OCI-LY1 (cell line): ENCODE measurements at regions not wholly inside any gene's neighbourhood (a gene's known extent, or its start where the extent isn't known, plus 50 kb on each side); places are given as distances from the start of the nearest gene placed in this dataset.

Source experiments
- H2AFZ ChIP-seq: fragments of 200-600 bp; sonication (generic), shearing (Covaris generic); 2 replicates; pipeline ENCODE4 v1.6.0; 2014; ENCODE audit warnings: antibody characterized with exemption, mild to moderate bottlenecking, low read length
- H3F3A ChIP-seq: fragments of 200-600 bp; sonication (generic), shearing (Covaris generic); 2 replicates; pipeline ENCODE4 v1.6.0; 2014; ENCODE audit warnings: mild to moderate bottlenecking, antibody characterized with exemption, low read length, moderate library complexity; ENCODE audit not compliant: insufficient read depth
- H3K27ac ChIP-seq: fragments of 200-600 bp; sonication (generic); 2 replicates; pipeline ENCODE4 v1.5.1; 2014; ENCODE audit warnings: low read length, mixed run types, mild to moderate bottlenecking, low read depth; ENCODE audit not compliant: poor library complexity, severe bottlenecking
- H3K27me3 ChIP-seq: fragments of 200-600 bp; sonication (generic); 2 replicates; pipeline ENCODE4 v1.6.0; 2014; ENCODE audit warnings: antibody characterized with exemption, mild to moderate bottlenecking, low read length, moderate library complexity; ENCODE audit not compliant: insufficient read depth
- H3K36me3 ChIP-seq: fragments of 200-600 bp; sonication (generic); 2 replicates; pipeline ENCODE4 v1.6.1; 2014; ENCODE audit warnings: mild to moderate bottlenecking, antibody characterized with exemption, low read length, moderate library complexity, mixed read lengths; ENCODE audit not compliant: insufficient read depth
- H3K4me1 ChIP-seq: fragments of 200-600 bp; sonication (generic); 2 replicates; pipeline ENCODE4 v1.5.1; 2014; ENCODE audit warnings: mild to moderate bottlenecking, low read length, moderate library complexity; ENCODE audit not compliant: insufficient read depth, severe bottlenecking
- H3K4me2 ChIP-seq: fragments of 200-600 bp; sonication (generic), shearing (Covaris generic); 2 replicates; pipeline ENCODE4 v1.6.1; 2014; ENCODE audit warnings: low read length
- H3K4me3 ChIP-seq: fragments of 200-600 bp; sonication (generic); 2 replicates; pipeline ENCODE4 v1.5.1; 2014; ENCODE audit warnings: low read length, low read depth, mild to moderate bottlenecking, mixed read lengths; ENCODE audit not compliant: poor library complexity, severe bottlenecking
- H3K79me2 ChIP-seq: fragments of 200-600 bp; shearing (Covaris generic); 2 replicates; pipeline ENCODE4 v1.6.1; 2016; ENCODE audit warnings: mixed run types, low read length, mixed read lengths; ENCODE audit not compliant: insufficient read depth
- H3K9ac ChIP-seq: fragments of 200-600 bp; sonication (generic), shearing (Covaris generic); 2 replicates; pipeline ENCODE4 v1.6.1; 2014; ENCODE audit warnings: mild to moderate bottlenecking, low read length, mixed read lengths
- H3K9me2 ChIP-seq: fragments of 200-600 bp; sonication (generic), shearing (Covaris generic); 2 replicates; pipeline ENCODE4 v1.6.1; 2014; ENCODE audit warnings: low read depth, mild to moderate bottlenecking, low read length, mixed read lengths
- H3K9me3 ChIP-seq: fragments of 200-600 bp; shearing (Covaris generic); 2 replicates; pipeline ENCODE4 v1.6.1; 2014; ENCODE audit warnings: low read length, mixed read lengths
- H4K20me1 ChIP-seq: fragments of 200-600 bp; sonication (generic), shearing (Covaris generic); 2 replicates; pipeline ENCODE4 v1.6.0; 2016; ENCODE audit warnings: mild to moderate bottlenecking, low read length; ENCODE audit not compliant: insufficient read depth
- CTCF ChIP-seq: fragments of 200-600 bp; sonication (generic), shearing (Covaris generic); IDR thresholded peaks from 2 replicates; pipeline ENCODE4 v1.5.1; 2017; ENCODE audit warnings: mild to moderate bottlenecking, antibody characterized with exemption, low read length, moderate library complexity, mixed read lengths
- EZH2 ChIP-seq: fragments of 200-600 bp; sonication (generic), shearing (Covaris generic); IDR thresholded peaks from 2 replicates; pipeline ENCODE4 v1.8.0; 2017; ENCODE audit warnings: borderline replicate concordance, mixed run types, mild to moderate bottlenecking, antibody characterized with exemption, low read length, moderate library complexity, mixed read lengths

GRCh38 chr4:42345962-42346544 lies 51.2 kb upstream of the SHISA3 start:
- no peaks in the 10 kb centered on the region for H3K79me2 ChIP-seq
- no peaks in the 10 kb centered on the region for H3K36me3 ChIP-seq
- TF ChIP-seq CTCF (no peak), EZH2 (no peak)
- H3K27me3 ChIP-seq, result no peaks in the 10 kb centered on the region
- H3K9ac ChIP-seq, result no peak overlapping the region
- no peaks in the 10 kb centered on the region for H3K4me1 ChIP-seq
- H3K9me3 ChIP-seq, result no peaks in the 10 kb centered on the region
- no peaks in the 10 kb centered on the region for H3K9me2 ChIP-seq
- H3K4me2 ChIP-seq, result no peak overlapping the region
- H3K27ac ChIP-seq, result no peak overlapping the region
- no peak overlapping the region for H2AFZ ChIP-seq
- H3F3A ChIP-seq, result no peaks in the 10 kb centered on the region
- no peaks in the 10 kb centered on the region for H4K20me1 ChIP-seq
- H3K4me3 ChIP-seq, result no peak overlapping the region

GRCh38 chr4:42347076-42347475 lies 50.2 kb upstream of the SHISA3 start:
- Histone ChIP-seq H2AFZ (no peak overlapping the region), H3K4me3 (no peak overlapping the region), H3K9ac (no peak overlapping the region), H3K79me2 (no peaks in the 10 kb centered on the region), H3K27ac (no peak overlapping the region), H3K9me3 (no peaks in the 10 kb centered on the region), H3K27me3 (no peaks in the 10 kb centered on the region), H3K4me2 (no peak overlapping the region), H3K36me3 (no peaks in the 10 kb centered on the region), H3K4me1 (no peaks in the 10 kb centered on the region), H3K9me2 (no peaks in the 10 kb centered on the region), H3F3A (no peaks in the 10 kb centered on the region), H4K20me1 (no peaks in the 10 kb centered on the region)
- TF ChIP-seq EZH2 (no peak), CTCF (no peak)
